ENCODE measurements at regions not wholly inside any gene's neighbourhood (a gene's known extent, or its start where the extent isn't known, plus 50 kb on each side); places are given as distances from the start of the nearest gene placed in this dataset.
"Not testable (repeated sequence)": the region's sequence is repeated elsewhere in the genome, so short reads cannot be mapped to it uniquely, and the experiment has no call there.

DNA sequence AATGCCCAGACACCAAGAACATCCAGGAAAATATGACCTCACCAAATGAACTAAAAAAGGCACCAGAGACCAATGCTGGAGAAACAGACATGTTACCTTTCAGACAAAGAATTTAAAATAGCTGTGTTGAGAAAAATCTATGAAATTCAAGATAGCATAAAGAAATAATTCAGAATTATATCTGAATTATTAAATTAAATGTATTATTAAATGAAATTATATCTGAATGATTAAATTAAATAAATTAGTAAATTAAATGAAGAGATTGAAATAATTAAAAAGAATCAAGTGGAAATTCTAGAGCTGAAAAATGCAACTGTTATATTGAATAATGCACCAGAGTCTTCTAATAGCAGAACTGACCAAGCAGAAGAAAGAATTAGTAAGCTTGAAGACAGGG is 279.2 kb upstream of the SATB1 start:
- no peak for DNase-seq (ENCODE audit: low read depth)
- TF ChIP-seq, protein P1, sequence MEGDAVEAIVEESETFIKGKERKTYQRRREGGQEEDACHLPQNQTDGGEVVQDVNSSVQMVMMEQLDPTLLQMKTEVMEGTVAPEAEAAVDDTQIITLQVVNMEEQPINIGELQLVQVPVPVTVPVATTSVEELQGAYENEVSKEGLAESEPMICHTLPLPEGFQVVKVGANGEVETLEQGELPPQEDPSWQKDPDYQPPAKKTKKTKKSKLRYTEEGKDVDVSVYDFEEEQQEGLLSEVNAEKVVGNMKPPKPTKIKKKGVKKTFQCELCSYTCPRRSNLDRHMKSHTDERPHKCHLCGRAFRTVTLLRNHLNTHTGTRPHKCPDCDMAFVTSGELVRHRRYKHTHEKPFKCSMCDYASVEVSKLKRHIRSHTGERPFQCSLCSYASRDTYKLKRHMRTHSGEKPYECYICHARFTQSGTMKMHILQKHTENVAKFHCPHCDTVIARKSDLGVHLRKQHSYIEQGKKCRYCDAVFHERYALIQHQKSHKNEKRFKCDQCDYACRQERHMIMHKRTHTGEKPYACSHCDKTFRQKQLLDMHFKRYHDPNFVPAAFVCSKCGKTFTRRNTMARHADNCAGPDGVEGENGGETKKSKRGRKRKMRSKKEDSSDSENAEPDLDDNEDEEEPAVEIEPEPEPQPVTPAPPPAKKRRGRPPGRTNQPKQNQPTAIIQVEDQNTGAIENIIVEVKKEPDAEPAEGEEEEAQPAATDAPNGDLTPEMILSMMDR (IDR thresholded peaks at IDR 0.05; ENCODE audit: low read depth, low read length, missing control alignments), result no peak
- no peak overlapping the region for H3K4me3 ChIP-seq (ENCODE audit: low read depth, low read length)

DNA sequence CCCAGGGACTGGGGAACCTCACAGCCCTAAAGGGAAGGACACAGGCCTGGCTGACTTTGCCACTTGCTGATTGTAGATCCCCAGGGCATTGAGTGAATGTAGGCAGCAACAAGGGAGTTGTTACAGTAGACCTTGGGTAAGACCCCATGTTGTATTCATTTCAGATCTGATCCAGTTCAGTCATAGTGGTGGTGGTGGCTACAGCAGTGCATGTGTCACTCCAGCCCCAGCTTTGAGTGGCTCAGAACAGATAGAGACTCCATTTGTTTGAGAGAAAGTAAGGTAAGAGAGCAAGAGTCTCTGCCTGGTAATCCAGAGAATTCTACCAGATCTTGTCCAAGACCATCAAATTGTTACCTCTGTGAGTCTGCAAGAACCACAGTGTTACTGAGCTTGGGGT is 278.7 kb upstream of the SATB1 start:
- TF ChIP-seq, protein P1 (IDR thresholded peaks at IDR 0.05; ENCODE audit: low read depth, low read length, missing control alignments), result no peak
- no peak for DNase-seq (ENCODE audit: low read depth)
- H3K4me3 ChIP-seq (ENCODE audit: low read depth, low read length), result no peak overlapping the region

DNA sequence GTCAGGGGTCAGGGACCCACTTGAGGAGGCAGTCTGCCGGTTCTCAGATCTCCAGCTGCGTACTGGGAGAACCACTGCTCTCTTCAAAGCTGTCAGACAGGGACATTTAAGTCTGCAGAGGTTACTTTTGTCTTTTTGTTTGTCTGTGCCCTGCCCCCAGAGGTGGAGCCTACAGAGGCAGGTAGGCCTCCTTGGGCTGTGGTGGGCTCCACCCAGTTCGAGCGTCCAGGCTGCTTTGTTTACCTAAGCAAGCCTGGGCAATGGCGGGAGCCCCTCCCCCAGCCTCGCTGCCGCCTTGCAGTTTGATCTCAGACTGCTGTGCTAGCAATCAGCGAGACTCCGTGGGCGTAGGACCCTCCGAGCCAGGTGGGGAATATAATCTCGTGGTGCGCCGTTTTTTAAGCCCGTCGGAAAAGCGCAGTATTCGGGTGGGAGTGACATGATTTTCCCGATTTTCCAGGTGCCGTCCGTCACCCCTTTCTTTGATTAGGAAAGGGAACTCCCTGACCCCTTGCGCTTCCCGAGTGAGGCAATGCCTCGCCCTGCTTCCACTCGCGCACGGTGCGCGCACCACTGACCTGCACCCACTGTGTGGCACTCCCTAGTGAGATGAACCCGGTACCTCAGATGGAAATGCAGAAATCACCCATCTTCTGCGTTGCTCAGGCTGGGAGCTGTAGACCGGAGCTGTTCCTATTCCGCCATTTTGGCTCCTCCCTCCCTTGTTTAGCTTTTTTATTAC is 268.6 kb upstream of the SATB1 start:
- not testable (repeated sequence) for H3K4me3 ChIP-seq (ENCODE audit: low read depth, low read length)

DNA sequence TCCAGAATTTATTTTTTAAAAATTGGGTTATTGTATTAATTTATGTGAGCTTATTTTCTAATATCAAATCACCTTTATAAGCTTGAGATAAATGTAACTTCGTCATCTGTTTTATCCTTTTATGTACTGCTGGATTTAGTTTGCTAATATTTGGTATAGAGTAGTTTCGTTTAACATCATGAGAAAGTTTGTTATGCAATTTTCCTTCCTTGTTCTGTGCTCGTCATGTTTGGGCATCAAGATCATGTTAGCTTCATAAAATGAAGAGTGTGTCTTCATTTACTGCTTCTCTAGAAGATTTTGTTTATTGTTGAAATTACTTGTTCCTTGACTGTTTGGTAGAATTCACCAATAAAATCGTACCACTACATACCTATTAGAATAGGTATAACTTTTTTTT is 262.1 kb upstream of the SATB1 start:
- H3K4me3 ChIP-seq (ENCODE audit: low read depth, low read length), result no peak overlapping the region
- no peak for DNase-seq (ENCODE audit: low read depth)
- TF ChIP-seq, protein P1 (IDR thresholded peaks at IDR 0.05; ENCODE audit: low read depth, low read length, missing control alignments), result no peak

More for the DNA sequence above, 268.6 kb upstream of the SATB1 start:
- DNase-seq (ENCODE audit: low read depth), result not testable (repeated sequence)

DNA sequence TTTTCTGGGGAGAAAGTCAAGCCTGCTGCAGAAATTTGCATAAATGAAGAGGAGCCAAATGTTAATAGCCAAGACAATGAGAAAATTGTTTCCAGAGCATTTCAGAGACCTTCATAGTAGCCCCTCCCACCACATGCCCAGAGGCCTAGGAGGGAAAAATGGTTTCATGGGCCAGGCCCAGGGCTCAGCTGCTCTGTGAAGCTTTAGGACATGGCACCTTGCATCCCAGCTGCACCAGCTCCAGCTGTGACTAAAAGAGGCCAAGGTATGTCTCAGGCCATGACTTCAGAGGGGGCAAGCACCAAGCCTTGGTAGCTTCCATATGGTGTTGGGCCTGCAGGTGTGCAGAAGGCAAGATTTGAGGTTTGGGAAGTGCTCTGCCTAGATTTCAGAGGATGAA is 258.8 kb upstream of the SATB1 start:
- no peak overlapping the region for H3K4me3 ChIP-seq (ENCODE audit: low read depth, low read length)
- TF ChIP-seq, protein P1 (IDR thresholded peaks at IDR 0.05; ENCODE audit: low read depth, low read length, missing control alignments), result no peak
- no peak for DNase-seq (ENCODE audit: low read depth)

DNA sequence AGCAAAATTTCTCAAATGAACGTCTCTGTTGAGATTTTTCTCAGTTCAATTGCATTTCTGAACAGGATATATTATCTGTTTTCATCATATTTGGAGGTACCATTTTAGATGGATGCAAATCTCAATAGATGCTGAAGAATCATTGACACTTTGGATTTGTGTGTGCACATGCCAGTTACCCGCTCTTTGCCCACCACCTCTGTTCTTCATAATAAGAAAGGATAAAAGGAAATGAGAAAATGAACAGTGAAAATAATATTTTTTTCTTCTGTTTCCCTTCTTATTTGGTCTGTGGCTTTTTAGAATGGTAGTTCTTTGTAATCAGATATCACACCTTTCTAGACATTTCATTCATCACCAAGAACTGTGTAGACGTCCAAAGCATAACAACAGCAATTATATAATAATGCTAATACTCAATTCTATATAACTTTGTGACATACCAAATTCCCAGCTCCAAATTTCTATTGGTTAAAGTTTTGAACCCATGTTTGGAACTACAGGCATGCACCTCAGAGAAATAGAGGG is 256.7 kb upstream of the SATB1 start:
- no peak overlapping the region for H3K4me3 ChIP-seq (ENCODE audit: low read depth, low read length)
- no peak for DNase-seq (ENCODE audit: low read depth)
- TF ChIP-seq, protein P1 (IDR thresholded peaks at IDR 0.05; ENCODE audit: low read depth, low read length, missing control alignments), result no peak

DNA sequence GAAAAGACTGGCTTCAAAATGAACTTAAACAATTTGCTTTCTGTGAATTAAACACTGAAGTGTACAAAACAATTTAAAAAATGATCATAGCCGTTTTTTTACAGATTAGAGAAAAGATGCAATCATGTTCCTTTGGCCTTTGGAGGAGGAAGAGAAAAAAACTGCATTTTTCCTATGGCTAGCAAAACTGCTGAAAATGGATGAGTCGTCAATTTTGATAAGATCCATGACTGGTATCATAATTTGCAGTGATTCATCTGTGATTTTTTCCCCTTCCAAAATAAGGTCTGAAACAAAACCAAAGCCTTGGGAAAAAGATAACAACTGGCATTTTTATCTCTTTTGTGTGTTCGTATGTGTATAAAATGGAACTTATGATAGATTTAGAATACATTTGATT is 255.6 kb upstream of the SATB1 start:
- H3K4me3 ChIP-seq (ENCODE audit: low read depth, low read length), result no peak overlapping the region
- TF ChIP-seq, protein P1 (IDR thresholded peaks at IDR 0.05; ENCODE audit: low read depth, low read length, missing control alignments), result no peak
- no peak for DNase-seq (ENCODE audit: low read depth)

Data from GM12864 (cell line).